GM19438 (cell line): ENCODE measurements at regions not wholly inside any gene's neighbourhood (a gene's known extent, or its start where the extent isn't known, plus 50 kb on each side); places are given as distances from the start of the nearest gene placed in this dataset.

Source experiments
- ATAC-seq: cut with Tn5 transposase; IDR thresholded peaks from one replicate; pipeline ENCODE4 v1.9.1; 2021; ENCODE audit warnings: low read depth; ENCODE audit not compliant: unreplicated experiment

- ATAC-seq, result no peak
These were observed 279.3 kb downstream of the YTHDC2 start for GRCh38 chr5:113792806-113793205.

- no peak for ATAC-seq
These were observed 281.5 kb downstream of the YTHDC2 start for GRCh38 chr5:113794981-113795380.

GRCh38 chr5:113800686-113801085 is 287.2 kb downstream of the YTHDC2 start:
- ATAC-seq, result no peak

GRCh38 chr5:113804264-113804663 is 290.8 kb downstream of the YTHDC2 start:
- ATAC-seq, result no peak

GRCh38 chr5:113804943-113805342 is 291.4 kb downstream of the YTHDC2 start:
- ATAC-seq, result no peak

- ATAC-seq, result no peak
These were observed 292.8 kb downstream of the YTHDC2 start for GRCh38 chr5:113806250-113806649.

GRCh38 chr5:113806904-113807303 is 293.4 kb downstream of the YTHDC2 start:
- no peak for ATAC-seq

- no peak for ATAC-seq
These were observed 294.0 kb downstream of the YTHDC2 start for GRCh38 chr5:113807427-113807991.

GRCh38 chr5:113808956-113809355 is 295.5 kb downstream of the YTHDC2 start:
- no peak for ATAC-seq

- ATAC-seq, result no peak
These were observed 296.1 kb downstream of the YTHDC2 start for GRCh38 chr5:113809626-113810025.

- ATAC-seq, result no peak
These were observed 300.0 kb downstream of the YTHDC2 start for GRCh38 chr5:113813466-113813865.

GRCh38 chr5:113817683-113818082 is 304.2 kb downstream of the YTHDC2 start:
- no peak for ATAC-seq

GRCh38 chr5:113823696-113824095 is 310.2 kb downstream of the YTHDC2 start:
- no peak for ATAC-seq

GRCh38 chr5:113824307-113824706 is 310.8 kb downstream of the YTHDC2 start:
- ATAC-seq, result no peak

- ATAC-seq, result no peak
These were observed 311.7 kb downstream of the YTHDC2 start for GRCh38 chr5:113825176-113825575.

GRCh38 chr5:113846941-113847340 is 333.4 kb downstream of the YTHDC2 start:
- ATAC-seq, result no peak

- no peak for ATAC-seq
These were observed 350.9 kb downstream of the YTHDC2 start for GRCh38 chr5:113864437-113864836.

- ATAC-seq, result no peak
These were observed 353.3 kb downstream of the YTHDC2 start for GRCh38 chr5:113866763-113867162.

GRCh38 chr5:113869611-113870010 is 356.1 kb downstream of the YTHDC2 start:
- no peak for ATAC-seq

- no peak for ATAC-seq
These were observed 358.5 kb downstream of the YTHDC2 start for GRCh38 chr5:113871972-113872371.

GRCh38 chr5:113875096-113875495 is 361.6 kb downstream of the YTHDC2 start:
- no peak for ATAC-seq

GRCh38 chr5:113891491-113891890 is 378.0 kb downstream of the YTHDC2 start:
- ATAC-seq, result no peak

- ATAC-seq, result no peak
These were observed 383.3 kb downstream of the YTHDC2 start for GRCh38 chr5:113896789-113897188.
